GM21723 (cell line): ENCODE measurements at regions not wholly inside any gene's neighbourhood (a gene's known extent, or its start where the extent isn't known, plus 50 kb on each side); places are given as distances from the start of the nearest gene placed in this dataset.
"Not testable (repeated sequence)": the region's sequence is repeated elsewhere in the genome, so short reads cannot be mapped to it uniquely, and the experiment has no call there.

Experiments used
- ATAC-seq: cut with Tn5 transposase; IDR thresholded peaks from one replicate; pipeline ENCODE4 v1.9.1; 2021; ENCODE audit warnings: mild to moderate bottlenecking, moderate library complexity; ENCODE audit not compliant: unreplicated experiment

- ATAC-seq: no peak
Observed at GRCh38 chr14:53378142-53378541, 225.0 kb upstream of the DDHD1 start.

- ATAC-seq: no peak
Observed at GRCh38 chr14:53376064-53376463, 222.9 kb upstream of the DDHD1 start.

- ATAC-seq: no peak
Observed at GRCh38 chr14:53375599-53375998, 222.5 kb upstream of the DDHD1 start.

- ATAC-seq: no peak
Observed at GRCh38 chr14:53368711-53369201, 215.6 kb upstream of the DDHD1 start.

GRCh38 chr14:53368066-53368465 is 214.9 kb upstream of the DDHD1 start:
- no peak for ATAC-seq

- ATAC-seq: no peak
Observed at GRCh38 chr14:53367644-53368026, 214.5 kb upstream of the DDHD1 start.

GRCh38 chr14:53365486-53366130 is 212.5 kb upstream of the DDHD1 start:
- ATAC-seq: no peak

GRCh38 chr14:53362916-53363315 is 209.8 kb upstream of the DDHD1 start:
- not testable (repeated sequence) for ATAC-seq

- no peak for ATAC-seq
Observed at GRCh38 chr14:53360829-53361228, 207.7 kb upstream of the DDHD1 start.

- no peak for ATAC-seq
Observed at GRCh38 chr14:53358166-53358565, 205.0 kb upstream of the DDHD1 start.

GRCh38 chr14:53356361-53357150 is 203.4 kb upstream of the DDHD1 start:
- ATAC-seq: no peak

GRCh38 chr14:53355581-53356112 is 202.5 kb upstream of the DDHD1 start:
- ATAC-seq: no peak

- ATAC-seq: no peak
Observed at GRCh38 chr14:53354336-53354735, 201.2 kb upstream of the DDHD1 start.

- no peak for ATAC-seq
Observed at GRCh38 chr14:53350866-53351265, 197.7 kb upstream of the DDHD1 start.

- no peak for ATAC-seq
Observed at GRCh38 chr14:53350429-53350828, 197.3 kb upstream of the DDHD1 start.

GRCh38 chr14:53346988-53347387 is 193.9 kb upstream of the DDHD1 start:
- no peak for ATAC-seq

GRCh38 chr14:53341324-53341723 is 188.2 kb upstream of the DDHD1 start:
- ATAC-seq: no peak

GRCh38 chr14:53338192-53338591 is 185.1 kb upstream of the DDHD1 start:
- no peak for ATAC-seq

- ATAC-seq: no peak
Observed at GRCh38 chr14:53336729-53337128, 183.6 kb upstream of the DDHD1 start.

GRCh38 chr14:53333809-53334208 is 180.7 kb upstream of the DDHD1 start:
- ATAC-seq: no peak

GRCh38 chr14:53331921-53332320 is 178.8 kb upstream of the DDHD1 start:
- no peak for ATAC-seq

GRCh38 chr14:53331247-53331646 is 178.1 kb upstream of the DDHD1 start:
- no peak for ATAC-seq
